ENCODE measurements at regions not wholly inside any gene's neighbourhood (a gene's known extent, or its start where the extent isn't known, plus 50 kb on each side); places are given as distances from the start of the nearest gene placed in this dataset.
"Not testable (repeated sequence)": the region's sequence is repeated elsewhere in the genome, so short reads cannot be mapped to it uniquely, and the experiment has no call there.

- Mint-ChIP-seq H3K9me3 (peaks cover 11% of the 10 kb centered on the region), H3K27ac (no peak overlapping the region), H3K27me3 (ENCODE audit: insufficient read depth) (no peaks in the 10 kb centered on the region), H3K4me1 (peaks cover 5% of the 10 kb centered on the region), H3K4me3 (no peak overlapping the region), H3K36me3 (ENCODE audit: low read depth) (no peaks in the 10 kb centered on the region)
- Histone ChIP-seq H3K9ac (ENCODE audit: extremely low read depth, low read length, poor library complexity, severe bottlenecking) (no peak overlapping the region), H3K36me3 (ENCODE audit: control insufficient read depth, insufficient read depth, low read length) (no peaks in the 10 kb centered on the region), H3K9me3 (ENCODE audit: control insufficient read depth, low read length) (peaks cover 9% of the 10 kb centered on the region), H3K4me1 (ENCODE audit: control insufficient read depth, insufficient read depth, low read length) (no peaks in the 10 kb centered on the region), H3K4me3 (ENCODE audit: low read length) (no peak overlapping the region), H3K27ac (ENCODE audit: low read depth, low read length) (no peak overlapping the region), H3K27me3 (ENCODE audit: control insufficient read depth, insufficient read depth, low read length, poor library complexity, severe bottlenecking) (no peaks in the 10 kb centered on the region)
- no peak for DNase-seq
- TF ChIP-seq, protein P1, sequence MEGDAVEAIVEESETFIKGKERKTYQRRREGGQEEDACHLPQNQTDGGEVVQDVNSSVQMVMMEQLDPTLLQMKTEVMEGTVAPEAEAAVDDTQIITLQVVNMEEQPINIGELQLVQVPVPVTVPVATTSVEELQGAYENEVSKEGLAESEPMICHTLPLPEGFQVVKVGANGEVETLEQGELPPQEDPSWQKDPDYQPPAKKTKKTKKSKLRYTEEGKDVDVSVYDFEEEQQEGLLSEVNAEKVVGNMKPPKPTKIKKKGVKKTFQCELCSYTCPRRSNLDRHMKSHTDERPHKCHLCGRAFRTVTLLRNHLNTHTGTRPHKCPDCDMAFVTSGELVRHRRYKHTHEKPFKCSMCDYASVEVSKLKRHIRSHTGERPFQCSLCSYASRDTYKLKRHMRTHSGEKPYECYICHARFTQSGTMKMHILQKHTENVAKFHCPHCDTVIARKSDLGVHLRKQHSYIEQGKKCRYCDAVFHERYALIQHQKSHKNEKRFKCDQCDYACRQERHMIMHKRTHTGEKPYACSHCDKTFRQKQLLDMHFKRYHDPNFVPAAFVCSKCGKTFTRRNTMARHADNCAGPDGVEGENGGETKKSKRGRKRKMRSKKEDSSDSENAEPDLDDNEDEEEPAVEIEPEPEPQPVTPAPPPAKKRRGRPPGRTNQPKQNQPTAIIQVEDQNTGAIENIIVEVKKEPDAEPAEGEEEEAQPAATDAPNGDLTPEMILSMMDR (conservative IDR thresholded peaks at IDR 0.05), result no peak
- 95 to 100% methylated on average over 1 of the region's 1 CpG for WGBS, 2 experiments (ENCODE audit: insufficient coverage in 1 of 2, insufficient read length in 1 of 2)
These were observed 83.0 kb upstream of the WAC start for GRCh38 chr10:28449926-28450325.

DNA sequence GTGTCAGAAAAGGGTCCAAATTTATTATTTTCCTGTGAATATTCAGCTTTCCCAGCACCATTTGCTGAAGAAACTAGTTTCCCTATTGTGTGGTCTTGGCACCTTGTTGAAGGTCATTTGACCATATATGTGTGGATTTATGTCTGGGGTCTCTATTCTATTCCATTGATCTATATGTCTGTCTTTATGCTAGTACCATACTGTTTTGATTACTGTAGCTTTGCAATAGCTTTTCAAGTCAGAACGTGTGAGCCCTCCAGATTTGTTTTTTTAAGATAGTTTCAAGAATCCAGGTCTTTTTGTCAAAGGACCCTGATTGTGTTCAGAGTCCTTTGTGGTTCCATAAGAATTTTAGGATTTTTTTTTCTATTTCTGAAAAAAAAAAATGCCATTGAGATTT is 79.0 kb upstream of the WAC start:
- Mint-ChIP-seq H3K4me1 (peaks cover 10% of the 10 kb centered on the region), H3K27ac (no peak overlapping the region), H3K27me3 (ENCODE audit: insufficient read depth) (no peaks in the 10 kb centered on the region), H3K36me3 (ENCODE audit: low read depth) (no peaks in the 10 kb centered on the region), H3K4me3 (no peak overlapping the region), H3K9me3 (peaks cover 15% of the 10 kb centered on the region)
- Histone ChIP-seq H3K27me3 (ENCODE audit: control insufficient read depth, insufficient read depth, low read length, poor library complexity, severe bottlenecking) (no peaks in the 10 kb centered on the region), H3K27ac (ENCODE audit: low read depth, low read length) (no peak overlapping the region), H3K4me3 (ENCODE audit: low read length) (no peak overlapping the region), H3K9me3 (ENCODE audit: control insufficient read depth, low read length) (peaks cover 9% of the 10 kb centered on the region), H3K9ac (ENCODE audit: extremely low read depth, low read length, poor library complexity, severe bottlenecking) (no peak overlapping the region), H3K4me1 (ENCODE audit: control insufficient read depth, insufficient read depth, low read length) (no peaks in the 10 kb centered on the region), H3K36me3 (ENCODE audit: control insufficient read depth, insufficient read depth, low read length) (no peaks in the 10 kb centered on the region)
- DNase-seq, result no peak
- 90 to 100% methylated on average over 1 of the region's 1 CpG for WGBS, 2 experiments (ENCODE audit: insufficient coverage in 1 of 2, insufficient read length in 1 of 2)
- TF ChIP-seq, protein P1 (conservative IDR thresholded peaks at IDR 0.05), result no peak

DNA sequence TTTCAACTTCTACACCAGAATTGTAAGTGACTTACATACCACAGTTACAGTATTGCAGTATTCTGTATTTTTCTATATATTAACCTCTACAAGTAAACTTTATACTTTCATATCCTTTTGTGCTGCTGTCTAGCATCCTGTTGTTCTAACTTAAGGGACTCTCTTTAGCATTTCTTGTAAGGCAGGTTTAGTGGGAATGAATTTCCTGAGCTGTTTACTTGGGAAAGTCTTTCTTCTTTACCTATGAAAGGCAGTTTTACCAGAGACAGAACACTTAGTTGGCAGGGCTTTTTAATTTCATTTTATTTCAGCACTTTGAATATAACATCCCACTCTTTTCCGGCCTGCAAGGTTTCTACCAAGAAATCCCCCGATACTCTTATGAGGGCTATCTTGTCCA is 75.8 kb upstream of the WAC start:
- no peaks in the 10 kb centered on the region for H3K27me3 Mint-ChIP-seq (ENCODE audit: insufficient read depth)
- H3K9ac ChIP-seq (ENCODE audit: extremely low read depth, low read length, poor library complexity, severe bottlenecking), result no peak overlapping the region
- no peak overlapping the region for H3K4me3 Mint-ChIP-seq
- TF ChIP-seq, protein P1 (conservative IDR thresholded peaks at IDR 0.05), result no peak
- no peak for DNase-seq
- H3K27ac ChIP-seq (ENCODE audit: low read depth, low read length), result no peak overlapping the region
- H3K36me3 Mint-ChIP-seq (ENCODE audit: low read depth), result no peaks in the 10 kb centered on the region
- peaks cover 21% of the 10 kb centered on the region for H3K4me1 Mint-ChIP-seq
- H3K27me3 ChIP-seq (ENCODE audit: control insufficient read depth, insufficient read depth, low read length, poor library complexity, severe bottlenecking), result no peaks in the 10 kb centered on the region
- WGBS, 2 experiments (ENCODE audit: insufficient coverage in 1 of 2, insufficient read length in 1 of 2), result 94 to 100% methylated on average over 2 of the region's 2 CpGs
- H3K4me1 ChIP-seq (ENCODE audit: control insufficient read depth, insufficient read depth, low read length), result no peaks in the 10 kb centered on the region
- no peaks in the 10 kb centered on the region for H3K36me3 ChIP-seq (ENCODE audit: control insufficient read depth, insufficient read depth, low read length)
- H3K4me3 ChIP-seq (ENCODE audit: low read length), result no peak overlapping the region
- peak overlapping the region; percentile 53 for H3K27ac Mint-ChIP-seq
- H3K9me3 Mint-ChIP-seq, result peaks cover 15% of the 10 kb centered on the region
- peaks cover 9% of the 10 kb centered on the region for H3K9me3 ChIP-seq (ENCODE audit: control insufficient read depth, low read length)

- not testable (repeated sequence) for H3K27ac ChIP-seq (ENCODE audit: low read depth, low read length); H3K9me3 ChIP-seq (ENCODE audit: control insufficient read depth, low read length); H3K4me3 ChIP-seq (ENCODE audit: low read length); H3K4me3 Mint-ChIP-seq; H3K9ac ChIP-seq (ENCODE audit: extremely low read depth, low read length, poor library complexity, severe bottlenecking); H3K4me1 ChIP-seq (ENCODE audit: control insufficient read depth, insufficient read depth, low read length); H3K27me3 ChIP-seq (ENCODE audit: control insufficient read depth, insufficient read depth, low read length, poor library complexity, severe bottlenecking); H3K27me3 Mint-ChIP-seq (ENCODE audit: insufficient read depth); H3K36me3 Mint-ChIP-seq (ENCODE audit: low read depth); DNase-seq; H3K36me3 ChIP-seq (ENCODE audit: control insufficient read depth, insufficient read depth, low read length)
- Mint-ChIP-seq H3K27ac (peak overlapping the region; percentile 53), H3K9me3 (peaks cover 15% of the 10 kb centered on the region), H3K4me1 (peaks cover 21% of the 10 kb centered on the region)
- WGBS, 2 experiments (ENCODE audit: insufficient coverage in 1 of 2, insufficient read length in 1 of 2), result 96% methylated on average over 4 of the region's 4 CpGs; no CpG with 5 or more reads in 1 of the 2 experiments
These were observed 75.0 kb upstream of the WAC start for GRCh38 chr10:28457873-28458272.

All from endodermal cell (in vitro differentiated cells).